ENCODE measurements at regions not wholly inside any gene's neighbourhood (a gene's known extent, or its start where the extent isn't known, plus 50 kb on each side); places are given as distances from the start of the nearest gene placed in this dataset.

DNA sequence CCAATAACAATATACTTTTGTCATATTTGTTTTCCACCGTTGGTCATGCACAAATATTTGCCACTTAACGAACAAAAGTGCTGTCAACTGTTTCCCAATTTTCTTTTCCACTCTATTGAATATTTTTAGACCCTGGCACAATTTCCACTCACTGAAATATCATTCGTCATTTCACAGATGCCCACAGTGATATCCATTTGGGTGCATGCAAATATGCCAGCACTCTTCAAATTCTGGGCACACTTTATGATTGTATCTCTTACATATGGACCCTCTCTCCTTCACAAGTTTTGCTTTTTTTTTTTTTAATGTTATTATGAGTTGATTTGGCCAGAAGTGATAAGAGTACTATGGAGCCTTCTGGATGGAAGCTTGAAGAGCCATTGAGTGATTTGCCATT lies 1557.3 kb upstream of the FLRT2 start:
- POLR2A ChIA-PET = no interaction called here
- CTCF ChIA-PET = interaction anchor here (0.6 kb wide), 1 partner anchor 24 kb away, joined by 3 read pairs; no protein-coding TSS in a partner anchor

DNA sequence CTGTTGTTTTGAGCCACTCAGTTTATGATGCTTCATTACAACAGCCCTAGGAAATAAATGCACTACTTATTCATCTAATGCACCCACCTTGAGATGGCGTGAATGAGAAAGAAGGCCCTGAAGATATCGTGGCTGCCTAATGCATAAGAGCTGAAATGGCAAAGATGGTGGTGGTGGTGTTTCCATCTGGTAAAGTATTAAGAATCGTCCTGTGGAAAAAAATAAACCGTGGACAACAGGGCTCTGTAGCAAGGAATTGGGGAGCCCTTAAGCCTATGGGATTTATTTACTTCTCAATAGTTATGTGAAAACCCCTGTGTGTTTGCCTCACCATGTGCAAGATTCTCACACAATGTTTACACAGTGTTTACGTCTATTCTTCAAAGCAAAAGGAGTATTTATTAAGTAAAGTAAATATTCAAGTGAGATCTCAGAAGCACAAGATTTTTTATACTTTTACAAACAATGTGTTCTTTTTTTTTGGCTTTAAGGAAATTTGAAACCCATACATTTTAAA lies 1555.2 kb upstream of the FLRT2 start:
- Histone ChIP-seq H3K27me3 (replicated peaks; ENCODE audit: control insufficient read depth, insufficient read depth, low read length) (no peaks in the 10 kb centered on the region), H3K36me3 (ENCODE audit: control insufficient read depth, insufficient read depth, low read length) (no peaks in the 10 kb centered on the region), H3K4me3 (ENCODE audit: low read depth, low read length) (no peak overlapping the region), H3K9me3 (no peaks in the 10 kb centered on the region), H3K4me1 (peaks cover 28% of the 10 kb centered on the region)
- no peaks in the 10 kb centered on the region for H3K27me3 Mint-ChIP-seq (ENCODE audit: insufficient read depth, unreplicated experiment)
- no TSS peak for BruUV-seq (replicated peaks)
- H3K4me3 Mint-ChIP-seq (ENCODE audit: unreplicated experiment) = no peak overlapping the region
- H3K4me1 Mint-ChIP-seq (ENCODE audit: low read depth, unreplicated experiment) = peaks cover 15% of the 10 kb centered on the region
- ChIA-PET CTCF (no interaction called here), POLR2A (no interaction called here)
- H3K27ac Mint-ChIP-seq (ENCODE audit: unreplicated experiment) = no peak overlapping the region
- intact Hi-C loops (cut with micrococcal nuclease; ENCODE audit: unreplicated experiment) = no loop called here
- no peaks in the 10 kb centered on the region for H3K36me3 Mint-ChIP-seq (ENCODE audit: insufficient read depth, unreplicated experiment)
- TF ChIP-seq, protein P1, sequence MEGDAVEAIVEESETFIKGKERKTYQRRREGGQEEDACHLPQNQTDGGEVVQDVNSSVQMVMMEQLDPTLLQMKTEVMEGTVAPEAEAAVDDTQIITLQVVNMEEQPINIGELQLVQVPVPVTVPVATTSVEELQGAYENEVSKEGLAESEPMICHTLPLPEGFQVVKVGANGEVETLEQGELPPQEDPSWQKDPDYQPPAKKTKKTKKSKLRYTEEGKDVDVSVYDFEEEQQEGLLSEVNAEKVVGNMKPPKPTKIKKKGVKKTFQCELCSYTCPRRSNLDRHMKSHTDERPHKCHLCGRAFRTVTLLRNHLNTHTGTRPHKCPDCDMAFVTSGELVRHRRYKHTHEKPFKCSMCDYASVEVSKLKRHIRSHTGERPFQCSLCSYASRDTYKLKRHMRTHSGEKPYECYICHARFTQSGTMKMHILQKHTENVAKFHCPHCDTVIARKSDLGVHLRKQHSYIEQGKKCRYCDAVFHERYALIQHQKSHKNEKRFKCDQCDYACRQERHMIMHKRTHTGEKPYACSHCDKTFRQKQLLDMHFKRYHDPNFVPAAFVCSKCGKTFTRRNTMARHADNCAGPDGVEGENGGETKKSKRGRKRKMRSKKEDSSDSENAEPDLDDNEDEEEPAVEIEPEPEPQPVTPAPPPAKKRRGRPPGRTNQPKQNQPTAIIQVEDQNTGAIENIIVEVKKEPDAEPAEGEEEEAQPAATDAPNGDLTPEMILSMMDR (IDR thresholded peaks at IDR 0.05; ENCODE audit: insufficient read depth in 1 of 2, low read depth in 1 of 2, low read length in 1 of 2, severe bottlenecking in 1 of 2, unreplicated experiment in 1 of 2) = no peak
- DNase-seq = no peak
- no peaks in the 10 kb centered on the region for H3K9me3 Mint-ChIP-seq (ENCODE audit: unreplicated experiment)

More for the DNA sequence above, 1557.3 kb upstream of the FLRT2 start:
- no TSS peak for BruUV-seq (replicated peaks)
- Histone ChIP-seq H3K36me3 (ENCODE audit: control insufficient read depth, insufficient read depth, low read length) (no peaks in the 10 kb centered on the region), H3K27me3 (replicated peaks; ENCODE audit: control insufficient read depth, insufficient read depth, low read length) (no peaks in the 10 kb centered on the region), H3K9me3 (peaks cover 4% of the 10 kb centered on the region), H3K4me3 (ENCODE audit: low read depth, low read length) (no peak overlapping the region), H3K4me1 (peaks cover 30% of the 10 kb centered on the region)
- intact Hi-C loops (cut with micrococcal nuclease; ENCODE audit: unreplicated experiment) = no loop called here
- H3K9me3 Mint-ChIP-seq (ENCODE audit: unreplicated experiment) = peaks cover 5% of the 10 kb centered on the region
- H3K36me3 Mint-ChIP-seq (ENCODE audit: insufficient read depth, unreplicated experiment) = no peaks in the 10 kb centered on the region
- no peak for DNase-seq
- peaks cover 15% of the 10 kb centered on the region for H3K4me1 Mint-ChIP-seq (ENCODE audit: low read depth, unreplicated experiment)
- TF ChIP-seq, protein P1 (IDR thresholded peaks at IDR 0.05; ENCODE audit: insufficient read depth in 1 of 2, low read depth in 1 of 2, low read length in 1 of 2, severe bottlenecking in 1 of 2, unreplicated experiment in 1 of 2) = no peak
- no peaks in the 10 kb centered on the region for H3K27me3 Mint-ChIP-seq (ENCODE audit: insufficient read depth, unreplicated experiment)
- H3K27ac Mint-ChIP-seq (ENCODE audit: unreplicated experiment) = no peak overlapping the region
- no peak overlapping the region for H3K4me3 Mint-ChIP-seq (ENCODE audit: unreplicated experiment)

- H3K4me1 ChIP-seq = peaks cover 32% of the 10 kb centered on the region
- no peak overlapping the region for H3K27ac Mint-ChIP-seq (ENCODE audit: unreplicated experiment)
- peaks cover 16% of the 10 kb centered on the region for H3K4me1 Mint-ChIP-seq (ENCODE audit: low read depth, unreplicated experiment)
- H3K4me3 ChIP-seq (ENCODE audit: low read depth, low read length) = no peak overlapping the region
- H3K27me3 ChIP-seq (replicated peaks; ENCODE audit: control insufficient read depth, insufficient read depth, low read length) = no peaks in the 10 kb centered on the region
- H3K9me3 Mint-ChIP-seq (ENCODE audit: unreplicated experiment) = peaks cover 1% of the 10 kb centered on the region
- no peaks in the 10 kb centered on the region for H3K36me3 ChIP-seq (ENCODE audit: control insufficient read depth, insufficient read depth, low read length)
- no peak for DNase-seq
- H3K9me3 ChIP-seq = peaks cover under 1% of the 10 kb centered on the region; the same call in 1 of the 2 replicates
- TF ChIP-seq, protein P1 (IDR thresholded peaks at IDR 0.05; ENCODE audit: insufficient read depth in 1 of 2, low read depth in 1 of 2, low read length in 1 of 2, severe bottlenecking in 1 of 2, unreplicated experiment in 1 of 2) = no peak
- peaks cover under 1% of the 10 kb centered on the region for H3K36me3 Mint-ChIP-seq (ENCODE audit: insufficient read depth, unreplicated experiment)
- intact Hi-C loops (cut with micrococcal nuclease; ENCODE audit: unreplicated experiment) = no loop called here
- BruUV-seq (replicated peaks) = no TSS peak
- POLR2A ChIA-PET = no interaction called here
- no peaks in the 10 kb centered on the region for H3K27me3 Mint-ChIP-seq (ENCODE audit: insufficient read depth, unreplicated experiment)
- CTCF ChIA-PET = no interaction called here
- no peak overlapping the region for H3K4me3 Mint-ChIP-seq (ENCODE audit: unreplicated experiment)
These were observed 1554.5 kb upstream of the FLRT2 start for GRCh38 chr14:83975435-83975834.

Measured in Caco-2 (cell line).